HG03575 (cell line): ENCODE measurements at regions not wholly inside any gene's neighbourhood (a gene's known extent, or its start where the extent isn't known, plus 50 kb on each side); places are given as distances from the start of the nearest gene placed in this dataset.

Experiments used
- ATAC-seq: cut with Tn5 transposase; IDR thresholded peaks from one replicate; pipeline ENCODE4 v1.9.1; 2021; ENCODE audit not compliant: unreplicated experiment, insufficient number of reproducible peaks, low FRiP score; ENCODE audit errors: extremely low read depth

DNA sequence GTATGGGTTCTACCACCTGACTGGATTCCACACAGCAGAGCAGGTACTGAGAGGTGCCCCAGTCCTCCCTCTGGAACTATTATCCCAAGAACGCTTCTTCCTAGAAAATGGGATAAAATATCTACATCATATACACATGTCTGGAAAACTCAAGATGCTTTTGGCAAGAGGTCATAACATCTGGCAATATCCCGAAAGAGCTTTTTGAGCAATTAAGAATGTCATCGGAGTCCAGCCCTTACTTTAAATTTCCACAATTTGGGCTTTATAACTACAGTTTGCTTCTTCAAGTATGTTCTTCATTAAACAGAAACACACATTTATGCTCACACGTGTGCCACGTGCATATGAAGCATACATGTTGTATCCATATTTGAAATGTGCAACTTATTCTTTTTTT is 365.9 kb upstream of the THBS1 start:
- ATAC-seq: no peak

DNA sequence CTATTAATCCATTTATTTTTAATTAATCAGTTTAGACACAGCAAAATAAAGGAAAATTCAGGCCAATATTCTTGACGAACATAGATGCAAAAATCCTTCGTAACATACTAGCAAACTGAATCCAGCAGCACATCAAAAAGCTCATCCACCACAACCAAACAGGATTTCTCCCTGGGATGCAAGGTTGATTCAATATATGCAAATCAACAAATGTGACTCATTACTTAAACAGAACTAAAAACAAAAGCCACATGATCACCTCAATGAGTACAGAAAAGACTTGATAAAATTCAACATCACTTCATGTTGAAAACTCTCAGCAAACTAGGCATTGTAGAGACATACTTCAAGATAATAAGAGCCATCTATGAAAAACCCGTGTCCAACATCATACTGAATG is 364.1 kb upstream of the THBS1 start:
- no peak for ATAC-seq

DNA sequence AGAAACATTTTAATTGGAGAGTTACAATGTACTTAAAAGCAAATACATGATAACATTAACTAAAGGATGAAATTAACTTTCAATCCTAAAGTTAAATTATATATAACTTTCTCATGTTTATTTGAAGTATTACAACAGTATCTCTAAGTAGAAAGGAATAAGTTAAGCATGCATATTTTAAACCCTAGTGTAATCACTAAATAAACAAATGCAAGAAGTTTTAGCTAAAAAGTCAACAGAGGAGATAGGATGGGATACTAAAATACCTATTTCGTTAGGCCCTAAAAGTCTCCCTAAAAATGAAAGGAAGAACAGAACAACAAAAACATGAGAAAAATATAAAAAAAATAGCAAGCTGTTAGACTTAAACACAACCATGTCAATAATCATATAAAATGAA is 361.3 kb upstream of the THBS1 start:
- ATAC-seq: no peak

DNA sequence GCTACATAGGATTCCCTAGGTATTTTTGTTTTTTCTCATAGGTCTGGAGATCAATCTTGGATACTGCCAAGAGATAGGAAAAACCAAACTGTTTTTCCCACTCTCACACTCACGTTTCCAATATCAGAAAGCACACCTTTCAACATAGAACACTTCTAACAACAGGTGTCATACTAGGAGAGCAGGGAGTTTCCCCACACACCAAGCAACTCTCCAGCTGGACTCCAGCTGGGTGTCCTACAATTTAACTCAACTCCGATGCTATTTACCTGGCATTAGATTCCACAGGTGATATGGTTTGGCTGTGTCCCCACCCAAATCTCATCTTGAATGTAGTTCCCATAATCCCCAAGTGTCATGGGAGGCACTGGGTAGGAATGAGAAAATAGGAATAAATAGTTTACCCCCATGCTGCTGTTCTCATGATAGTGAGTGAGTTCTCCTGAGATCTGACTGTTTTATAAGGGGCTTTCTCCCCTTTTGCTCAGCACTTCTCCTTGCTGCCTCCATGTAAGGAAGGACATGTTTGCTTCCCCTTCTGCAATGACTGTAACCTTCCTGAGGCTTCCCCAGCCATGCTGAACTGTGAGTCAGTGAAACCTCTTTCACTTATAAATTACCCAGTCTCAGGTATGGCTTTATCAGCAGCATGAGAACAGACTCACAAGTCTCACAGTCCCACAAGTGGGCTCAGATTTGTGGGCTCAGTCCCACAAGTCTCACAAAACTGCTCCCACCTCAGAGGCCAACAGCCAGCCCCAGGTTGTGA is 354.5 kb upstream of the THBS1 start:
- no peak for ATAC-seq

DNA sequence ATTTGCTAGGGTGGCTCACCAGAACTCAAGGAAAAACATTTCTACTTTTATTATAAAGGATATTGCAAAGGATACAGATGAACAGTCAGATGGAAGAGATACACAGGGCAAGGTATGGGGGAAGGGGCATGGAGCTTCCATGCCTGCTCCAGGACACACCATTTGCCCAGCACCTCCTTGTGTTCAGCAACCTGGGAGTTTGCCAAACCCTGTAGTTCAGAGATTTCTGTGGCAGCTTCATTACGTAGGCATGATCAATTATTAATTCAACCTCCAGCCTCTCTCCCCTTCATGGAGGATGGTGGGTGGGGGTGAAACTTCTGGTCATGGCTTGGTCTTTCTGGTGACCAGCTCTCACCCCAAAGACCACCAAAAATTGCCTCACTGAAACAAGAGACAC is 353.9 kb upstream of the THBS1 start:
- no peak for ATAC-seq

DNA sequence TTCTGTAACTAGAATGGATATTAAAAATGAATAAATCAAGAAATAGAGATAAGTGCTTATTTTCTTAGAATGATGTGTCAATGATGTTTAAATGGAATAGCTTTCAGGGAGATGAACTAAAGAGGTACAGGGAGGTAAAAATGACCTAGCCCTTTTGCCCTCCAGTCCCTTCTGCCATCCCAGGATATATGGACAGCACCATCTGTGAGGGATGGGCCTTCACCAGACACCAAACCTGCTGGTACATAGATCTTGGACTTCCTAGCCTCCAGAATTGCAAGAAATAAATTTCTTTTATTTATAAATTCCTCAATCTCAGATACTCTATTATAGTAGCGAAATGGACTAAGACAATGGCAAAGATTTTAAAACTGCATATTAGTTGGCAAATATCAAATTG is 352.0 kb upstream of the THBS1 start:
- no peak for ATAC-seq

DNA sequence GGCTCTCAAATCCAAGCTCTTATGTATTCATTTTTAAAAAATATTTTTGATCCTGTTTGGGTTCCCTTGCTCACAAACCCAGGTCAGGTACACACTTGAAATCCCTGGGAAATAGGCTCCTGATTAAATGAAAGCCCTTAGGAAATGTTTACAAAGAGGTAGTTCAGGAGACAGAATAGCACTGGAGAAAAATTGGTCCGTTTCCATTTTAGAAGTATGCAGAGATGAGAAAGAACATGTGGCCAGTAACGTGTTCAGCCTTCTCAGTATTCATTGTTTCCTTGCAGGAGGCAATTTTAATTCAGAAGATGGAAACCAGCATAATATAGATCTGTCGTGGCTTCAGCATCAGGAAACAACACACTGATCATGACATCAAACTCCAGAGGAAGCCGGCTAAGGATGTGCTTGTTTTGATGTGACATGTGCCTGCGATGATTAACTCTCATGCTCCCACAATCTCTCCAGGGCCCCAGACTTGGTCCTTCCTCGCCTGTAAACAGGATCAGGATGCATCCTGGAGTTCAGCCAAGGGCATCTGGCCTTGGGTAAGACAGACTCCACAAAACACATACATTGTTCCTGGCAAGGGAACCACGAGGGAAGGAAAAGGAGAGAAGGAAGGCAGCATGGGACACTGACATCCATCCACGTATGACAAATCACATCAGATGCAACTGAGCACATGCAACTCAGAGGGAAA is 350.5 kb upstream of the THBS1 start:
- ATAC-seq: no peak

DNA sequence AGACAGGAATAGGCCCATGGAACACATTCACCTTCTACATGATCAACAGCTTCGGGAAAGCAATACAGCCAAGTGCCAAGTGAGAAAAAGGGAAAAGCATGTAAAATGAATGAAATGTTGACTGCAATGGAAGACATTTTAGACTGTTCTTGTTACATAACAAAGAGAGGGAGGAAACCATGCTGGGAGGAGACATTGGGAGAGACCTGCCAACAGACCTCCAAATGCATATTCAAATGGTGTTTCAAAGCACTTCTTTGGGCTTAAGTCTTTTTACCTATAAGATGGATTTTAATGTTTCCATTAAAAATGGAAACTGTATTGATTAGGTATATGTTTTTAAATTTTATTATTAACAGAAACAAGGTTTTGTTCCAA is 350.0 kb upstream of the THBS1 start:
- no peak for ATAC-seq

DNA sequence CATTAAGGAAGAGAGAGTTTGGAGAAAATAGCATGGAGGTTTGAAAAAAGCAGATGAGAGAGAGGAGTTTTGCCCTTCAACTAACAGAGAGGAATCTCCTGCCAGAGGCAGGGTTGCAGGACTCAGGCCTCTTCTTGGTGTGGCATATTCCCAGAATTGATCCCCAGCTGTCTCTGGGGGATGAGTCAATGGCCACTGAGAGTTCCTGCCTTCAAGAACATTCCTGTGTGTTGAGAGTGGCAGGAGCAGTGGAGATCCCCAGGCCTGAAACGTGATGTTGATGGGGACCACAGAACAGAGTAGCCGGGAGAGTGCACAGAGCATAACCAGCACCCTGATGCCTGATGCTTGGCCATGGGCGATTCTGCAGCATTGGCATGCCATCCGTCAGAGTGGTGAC is 348.4 kb upstream of the THBS1 start:
- no peak for ATAC-seq

DNA sequence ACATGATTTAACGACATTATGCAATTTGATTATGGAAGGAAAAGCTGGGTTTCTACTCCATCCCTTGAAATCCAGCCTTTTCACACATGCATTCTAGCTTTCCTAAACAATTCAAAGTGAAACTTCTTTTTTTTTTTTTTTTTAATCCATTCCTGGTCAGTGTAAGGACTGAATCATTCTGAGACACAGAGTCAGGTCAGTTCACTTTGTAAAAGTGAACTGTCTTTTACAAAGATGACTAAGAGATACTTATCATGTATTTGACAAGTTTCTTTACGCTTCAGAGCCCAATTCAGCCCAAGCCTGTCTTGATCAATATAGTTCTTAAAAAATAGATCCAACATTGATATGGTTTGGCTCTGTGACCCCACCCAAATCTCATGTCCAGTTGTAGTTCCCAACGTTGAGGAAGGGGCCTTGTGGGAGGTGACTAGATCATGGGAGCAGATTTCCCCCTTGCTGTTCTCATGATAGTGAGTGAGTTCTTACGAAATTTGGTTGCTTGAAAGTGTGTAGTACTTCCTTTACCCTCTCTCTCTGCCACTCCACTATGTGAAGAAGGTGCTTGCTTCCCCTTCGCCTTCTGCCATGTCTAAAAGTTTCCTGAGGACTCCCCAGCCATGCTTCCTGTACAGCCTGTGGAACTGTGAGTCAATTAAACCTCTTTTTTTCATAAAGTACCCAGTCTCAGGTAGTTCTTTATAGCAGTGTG is 345.6 kb upstream of the THBS1 start:
- ATAC-seq: no peak

DNA sequence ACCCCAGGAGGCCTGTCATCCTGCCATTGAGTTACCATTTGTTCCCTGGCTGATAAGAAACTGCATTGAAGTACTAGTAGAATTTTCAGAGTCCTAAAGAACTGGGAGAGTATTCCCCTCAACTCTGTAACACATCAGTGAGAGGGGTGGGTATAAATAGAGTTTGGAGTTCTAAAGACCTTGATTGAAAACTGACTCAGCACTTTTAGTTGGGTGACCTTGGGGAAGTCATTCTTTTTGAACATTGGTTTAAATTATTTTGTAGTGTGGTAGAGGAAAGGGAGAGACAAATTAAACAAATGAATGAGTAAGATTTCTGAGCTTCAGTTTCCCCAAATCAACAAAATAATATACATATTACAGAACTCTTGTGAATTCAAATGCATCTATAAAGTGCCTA is 344.5 kb upstream of the THBS1 start:
- ATAC-seq: no peak

DNA sequence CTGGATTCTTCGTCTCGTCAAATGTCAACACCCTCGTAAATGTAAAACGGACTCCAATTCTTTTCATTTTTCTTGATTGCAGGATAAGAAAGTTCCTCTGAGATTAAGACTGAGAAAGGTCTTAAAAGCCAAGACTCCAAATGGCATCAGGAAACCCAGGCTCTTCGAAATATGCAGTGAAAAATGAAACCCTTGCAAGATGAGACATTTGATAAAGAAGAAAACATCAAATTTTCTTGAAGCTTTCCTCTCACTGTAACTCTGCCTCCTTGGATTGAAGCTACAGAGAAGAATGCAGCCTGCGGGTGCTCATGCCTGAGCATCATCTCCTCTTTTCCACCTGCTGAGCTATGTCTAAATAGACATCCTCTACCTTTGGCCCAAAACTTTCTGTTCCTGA is 342.4 kb upstream of the THBS1 start:
- ATAC-seq: no peak

DNA sequence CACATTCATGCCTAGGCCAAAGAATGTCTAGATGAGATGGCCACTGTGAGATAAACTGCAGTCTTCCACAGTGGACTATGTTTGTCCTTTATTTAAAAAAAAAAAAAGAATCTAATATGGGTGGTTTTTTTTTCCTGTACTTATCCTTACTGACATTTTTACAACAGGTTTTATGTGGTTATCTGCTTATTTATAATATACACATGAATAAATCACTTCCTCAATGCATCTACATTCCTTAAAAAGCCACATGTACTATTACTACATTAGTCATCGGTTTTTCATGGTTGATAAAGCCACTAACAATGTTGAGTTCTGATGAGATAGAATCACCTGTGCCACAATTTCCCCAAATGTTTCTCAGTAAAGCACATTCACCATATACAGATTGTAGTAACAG is 341.3 kb upstream of the THBS1 start:
- no peak for ATAC-seq

DNA sequence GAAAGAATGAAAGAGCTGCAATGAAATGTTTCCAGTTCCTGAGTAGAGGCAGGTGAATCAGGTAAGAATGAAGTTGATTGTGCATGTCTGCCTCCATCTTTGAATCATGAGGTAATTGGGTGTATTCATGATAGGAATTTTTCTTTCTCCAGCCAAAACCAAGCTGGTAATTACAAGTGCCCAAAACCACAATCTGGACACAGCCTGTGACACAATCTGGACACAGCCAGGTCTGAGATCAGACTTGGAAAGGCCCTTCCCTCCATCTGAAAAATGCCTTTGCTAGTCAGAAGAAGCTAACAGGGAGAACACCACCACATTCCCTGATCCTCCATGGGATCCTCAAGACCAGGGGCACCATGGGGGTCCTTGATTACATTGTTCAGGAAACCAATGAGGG is 338.5 kb upstream of the THBS1 start:
- no peak for ATAC-seq

DNA sequence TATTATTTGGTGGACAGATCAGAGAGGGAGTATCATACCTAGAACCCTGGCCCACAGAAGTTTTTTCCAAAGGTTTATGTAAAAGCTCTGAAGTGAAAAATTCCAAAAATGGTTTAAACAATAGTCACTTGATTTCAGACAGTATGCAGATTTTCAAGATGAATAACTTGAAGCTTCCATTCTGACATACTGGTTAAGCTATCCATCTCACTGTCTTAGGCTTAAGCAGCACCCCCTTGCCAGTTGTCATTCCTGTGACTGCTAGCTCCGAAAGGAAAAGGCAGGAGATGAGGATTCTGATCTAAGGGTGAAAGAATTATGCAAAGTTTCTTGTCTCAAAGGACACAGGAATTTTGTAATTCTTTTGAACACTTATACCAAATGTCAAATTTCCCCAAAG is 337.5 kb upstream of the THBS1 start:
- ATAC-seq: no peak

DNA sequence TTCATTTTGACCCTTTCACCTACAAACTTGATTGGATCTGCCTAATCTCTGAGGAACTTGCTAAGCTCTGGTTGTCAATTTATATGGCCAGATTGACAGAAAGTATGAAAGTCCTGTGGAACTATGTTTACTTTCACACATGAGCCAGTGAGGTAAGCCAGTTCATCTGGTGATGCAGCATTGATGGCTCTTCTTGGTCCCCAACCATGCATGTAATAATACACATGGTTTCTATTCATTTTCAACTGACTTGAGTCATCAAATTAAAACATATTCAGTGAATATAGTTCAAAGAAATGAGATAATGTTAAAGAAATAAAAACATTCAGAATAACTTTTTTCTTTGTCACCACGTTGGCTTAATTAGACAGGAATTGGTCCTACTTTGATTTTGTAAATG is 336.1 kb upstream of the THBS1 start:
- ATAC-seq: no peak

DNA sequence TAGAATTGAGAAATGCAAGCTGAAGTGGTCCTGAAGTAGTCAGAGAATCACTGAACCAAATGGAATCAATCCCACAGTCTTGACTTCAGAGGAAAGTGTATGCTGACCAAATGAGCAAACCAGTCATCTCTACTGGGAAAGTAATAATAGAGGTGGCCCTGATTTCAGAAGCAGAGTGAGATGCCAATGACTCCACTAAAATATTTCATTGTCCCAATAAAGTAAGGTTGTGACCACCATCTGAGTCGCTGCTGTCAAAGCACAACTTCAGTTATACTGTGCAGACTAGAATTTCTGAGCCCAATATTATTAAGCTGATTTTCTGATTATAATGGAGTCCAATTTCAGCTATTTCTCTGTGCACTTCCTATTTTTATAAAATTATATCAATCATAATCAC is 334.4 kb upstream of the THBS1 start:
- ATAC-seq: no peak

DNA sequence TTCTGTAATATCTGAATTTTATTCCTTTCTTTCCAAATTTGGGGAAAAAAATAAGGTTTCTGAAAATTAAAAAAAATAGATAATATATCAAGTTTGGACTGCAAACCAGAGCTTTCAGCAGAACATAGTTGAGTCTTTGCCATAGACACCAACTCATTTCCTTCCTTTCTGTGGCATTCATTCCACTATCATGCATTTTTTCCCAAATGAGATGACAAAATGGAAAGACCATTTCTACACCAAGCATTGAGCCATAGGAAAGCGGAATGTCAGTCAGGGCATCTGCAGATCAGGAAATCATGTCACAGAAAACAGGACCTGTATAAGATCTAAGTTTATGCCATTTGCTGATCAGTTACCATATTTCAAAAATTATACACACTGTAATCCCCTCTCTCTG is 333.3 kb upstream of the THBS1 start:
- no peak for ATAC-seq

DNA sequence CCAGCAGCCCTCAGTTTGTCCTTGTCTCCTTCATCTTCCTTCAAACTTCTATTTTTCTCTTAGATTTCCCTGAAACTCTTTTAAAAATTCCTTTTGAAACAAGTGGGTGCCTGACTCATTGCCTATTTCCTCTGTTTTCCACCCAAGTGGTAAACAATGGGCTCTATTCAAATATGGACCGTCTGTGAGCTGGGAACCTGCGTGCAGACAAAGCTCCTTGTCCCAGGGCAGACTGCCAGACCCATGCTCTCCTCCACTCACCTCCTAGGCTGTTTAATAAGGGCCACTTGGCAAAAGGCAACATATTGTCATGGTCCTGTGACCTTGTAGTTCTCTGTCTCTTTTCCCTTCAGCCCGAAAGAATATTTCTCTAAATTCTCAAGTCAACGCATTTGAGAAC is 332.7 kb upstream of the THBS1 start:
- no peak for ATAC-seq

DNA sequence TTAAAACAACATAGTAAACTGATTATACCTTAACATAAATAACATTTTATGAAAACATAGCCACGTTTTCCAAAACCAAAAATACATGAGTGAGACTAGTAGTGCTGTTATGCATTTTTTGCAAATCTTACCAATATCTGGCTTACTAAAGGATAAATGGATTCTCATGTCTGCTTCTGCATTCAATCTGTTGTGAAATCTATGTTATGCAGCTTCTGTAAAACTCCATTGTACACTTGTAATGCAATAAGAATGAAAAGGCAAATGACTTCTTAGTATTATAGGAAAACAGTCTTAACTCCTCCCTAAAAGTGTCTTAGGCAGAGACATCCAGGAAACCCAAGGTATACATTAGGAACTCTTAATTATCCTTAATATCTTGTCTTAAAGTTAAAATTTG is 330.9 kb upstream of the THBS1 start:
- ATAC-seq: no peak
